AG04449 (cell line): ENCODE measurements at regions not wholly inside any gene's neighbourhood (a gene's known extent, or its start where the extent isn't known, plus 50 kb on each side); places are given as distances from the start of the nearest gene placed in this dataset.

ENCODE experiments used
- CTCF ChIA-PET: fragments of 350-600 bp; formaldehyde crosslinking; extraction: SDS; loops from one replicate; lab custom pipeline; 2021; ENCODE audit warnings: antibody characterized with exemption; lab: Yijun Ruan, JAX
- POLR2A ChIA-PET: fragments of 400-600, 350-600 bp; formaldehyde crosslinking; extraction: SDS; loops from one replicate; lab custom pipeline; 2020; ENCODE audit warnings: antibody characterized with exemption, inconsistent platforms; lab: Yijun Ruan, JAX
- DNase-seq: peaks from one replicate; pipeline ENCODE4 v3.0.0-alpha.2; 2010; ENCODE audit warnings: low read depth, low spot score
- H3K4me3 ChIP-seq: 2 replicates; pipeline ENCODE4 v1.5.1; 2011; ENCODE audit warnings: low read depth, mild to moderate bottlenecking, control low read depth, low read length
- CTCF ChIP-seq: IDR thresholded peaks from one replicate; pipeline ENCODE4 v1.5.1; 2011; ENCODE audit warnings: mild to moderate bottlenecking, moderate library complexity, low read length, control low read depth, inconsistent platforms; ENCODE audit not compliant: insufficient read depth; ENCODE audit errors: missing control alignments

GRCh38 chr7:156099085-156099484, 286.8 kb upstream of the SHH start:
- DNase-seq: no peak
- no peak for TF ChIP-seq CTCF
- ChIA-PET POLR2A (no interaction called here), CTCF (no interaction called here)
- no peak overlapping the region for H3K4me3 ChIP-seq

GRCh38 chr7:156096771-156097538, 284.7 kb upstream of the SHH start:
- POLR2A ChIA-PET: no interaction called here
- no peak for DNase-seq
- H3K4me3 ChIP-seq: no peak overlapping the region
- TF ChIP-seq CTCF: no peak
- CTCF ChIA-PET: no interaction called here

GRCh38 chr7:156095908-156096539, 283.8 kb upstream of the SHH start:
- ChIA-PET POLR2A (no interaction called here), CTCF (no interaction called here)
- no peak for TF ChIP-seq CTCF
- DNase-seq: no peak
- no peak overlapping the region for H3K4me3 ChIP-seq

- ChIA-PET CTCF (no interaction called here), POLR2A (no interaction called here)
- no peak for TF ChIP-seq CTCF
- DNase-seq: no peak
- H3K4me3 ChIP-seq: no peak overlapping the region
These were observed 282.3 kb upstream of the SHH start for GRCh38 chr7:156094350-156095146.

GRCh38 chr7:156092307-156092706, 280.0 kb upstream of the SHH start:
- CTCF ChIA-PET: no interaction called here
- TF ChIP-seq CTCF: no peak
- DNase-seq: no peak
- no peak overlapping the region for H3K4me3 ChIP-seq
- POLR2A ChIA-PET: no interaction called here
